HG03039 (cell line): ENCODE measurements at regions not wholly inside any gene's neighbourhood (a gene's known extent, or its start where the extent isn't known, plus 50 kb on each side); places are given as distances from the start of the nearest gene placed in this dataset.

ENCODE experiments used
- ATAC-seq: cut with Tn5 transposase; IDR thresholded peaks from one replicate; pipeline ENCODE4 v1.9.1; 2021; ENCODE audit warnings: mild to moderate bottlenecking, moderate library complexity; ENCODE audit not compliant: unreplicated experiment

DNA sequence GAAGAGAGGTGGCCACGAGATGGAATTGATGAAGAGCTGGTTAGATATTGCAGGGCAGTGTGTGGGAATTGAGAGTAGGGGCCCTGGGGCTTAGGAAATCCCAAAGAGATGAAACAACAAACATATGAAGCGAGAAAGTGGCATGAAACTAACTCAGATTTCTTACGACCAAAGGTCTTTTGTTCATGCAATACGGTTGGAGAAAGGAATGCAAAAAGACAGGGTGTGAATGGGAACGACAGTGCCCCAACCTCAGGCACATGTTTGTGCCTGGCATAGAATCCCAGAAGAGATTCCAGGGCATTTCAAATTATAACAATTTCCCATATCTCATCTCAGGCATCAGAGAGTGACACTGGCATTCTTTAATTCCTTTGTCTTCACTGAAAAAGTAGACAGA is 199.2 kb downstream of the ACTL7B start:
- no peak for ATAC-seq

DNA sequence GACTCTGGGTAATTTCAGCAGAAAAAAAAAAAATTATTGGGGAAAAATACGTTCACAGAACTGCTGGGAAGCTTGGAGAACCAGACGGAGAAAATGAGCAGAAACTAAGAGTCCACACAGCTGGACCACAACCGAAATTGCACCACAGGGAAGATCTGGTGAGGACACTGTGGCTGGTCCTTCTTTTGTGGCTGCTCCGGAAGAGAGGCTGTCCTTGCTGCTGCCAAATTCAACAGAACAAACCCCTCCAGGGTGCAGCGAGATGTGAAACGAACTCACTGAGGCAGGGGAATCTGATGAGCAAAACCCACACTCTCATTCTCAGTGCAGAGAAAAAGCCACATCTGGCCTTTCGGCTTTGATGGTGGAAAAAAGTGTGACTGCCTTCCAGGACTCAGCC is 200.0 kb downstream of the ACTL7B start:
- ATAC-seq: no peak

DNA sequence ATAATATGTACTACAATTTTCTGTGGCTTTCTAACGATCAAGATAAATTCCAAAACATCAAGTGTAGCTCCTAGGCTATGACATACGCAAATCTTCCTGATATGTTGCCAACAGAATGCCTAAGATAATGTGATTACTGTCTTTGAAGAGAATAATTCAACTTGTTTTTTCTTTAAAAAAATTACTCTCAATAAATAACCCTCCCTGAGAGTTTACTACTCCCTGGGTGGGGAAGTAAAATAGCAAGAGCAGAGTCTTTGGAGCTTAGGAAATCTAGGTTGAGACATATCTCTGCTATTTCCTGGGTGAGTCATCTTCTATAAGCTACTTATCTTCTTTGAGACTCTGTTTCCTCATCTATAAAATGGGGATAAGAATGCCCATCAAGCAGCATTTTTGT is 201.2 kb downstream of the ACTL7B start:
- no peak for ATAC-seq

DNA sequence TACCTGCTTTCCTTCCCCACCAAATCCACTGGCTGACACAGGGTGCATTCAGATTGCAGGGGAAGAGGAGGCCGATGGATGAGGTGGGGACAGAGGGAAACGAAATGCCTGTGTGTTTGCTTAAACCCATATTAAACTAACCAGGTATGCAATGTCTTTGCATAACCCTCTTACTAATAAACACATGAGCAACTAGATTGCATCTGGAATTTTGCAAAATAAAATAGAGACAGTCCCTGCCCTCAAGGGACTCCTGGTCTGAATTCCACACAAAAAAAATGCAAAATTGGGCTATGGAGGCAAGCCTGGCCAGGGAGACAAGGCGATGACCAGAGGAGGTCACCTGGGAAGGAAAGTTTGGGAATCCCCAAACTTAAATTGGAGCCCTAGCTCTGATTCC is 202.9 kb downstream of the ACTL7B start:
- ATAC-seq: no peak

DNA sequence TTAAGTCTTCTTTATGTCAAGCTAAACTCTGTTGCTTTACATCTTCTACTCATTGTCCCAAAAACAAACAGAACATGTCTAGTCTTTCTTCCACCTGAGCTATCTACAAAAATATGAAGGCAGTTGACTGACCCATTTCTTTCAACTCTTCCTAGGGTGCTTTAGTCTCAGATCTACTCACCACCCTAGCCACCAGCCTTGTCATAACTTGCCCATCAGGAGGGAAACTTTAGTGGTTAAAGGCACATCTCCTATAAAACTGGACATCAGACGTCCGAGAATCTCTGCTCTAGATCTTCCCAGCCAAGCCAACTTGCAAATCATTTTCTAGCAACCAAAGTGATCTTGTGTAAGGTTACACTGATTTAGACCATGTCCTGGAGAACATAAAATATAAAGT is 205.0 kb downstream of the ACTL7B start:
- ATAC-seq: no peak

GRCh38 chr9:108645520-108645919 is 210.3 kb downstream of the ACTL7B start:
- no peak for ATAC-seq

DNA sequence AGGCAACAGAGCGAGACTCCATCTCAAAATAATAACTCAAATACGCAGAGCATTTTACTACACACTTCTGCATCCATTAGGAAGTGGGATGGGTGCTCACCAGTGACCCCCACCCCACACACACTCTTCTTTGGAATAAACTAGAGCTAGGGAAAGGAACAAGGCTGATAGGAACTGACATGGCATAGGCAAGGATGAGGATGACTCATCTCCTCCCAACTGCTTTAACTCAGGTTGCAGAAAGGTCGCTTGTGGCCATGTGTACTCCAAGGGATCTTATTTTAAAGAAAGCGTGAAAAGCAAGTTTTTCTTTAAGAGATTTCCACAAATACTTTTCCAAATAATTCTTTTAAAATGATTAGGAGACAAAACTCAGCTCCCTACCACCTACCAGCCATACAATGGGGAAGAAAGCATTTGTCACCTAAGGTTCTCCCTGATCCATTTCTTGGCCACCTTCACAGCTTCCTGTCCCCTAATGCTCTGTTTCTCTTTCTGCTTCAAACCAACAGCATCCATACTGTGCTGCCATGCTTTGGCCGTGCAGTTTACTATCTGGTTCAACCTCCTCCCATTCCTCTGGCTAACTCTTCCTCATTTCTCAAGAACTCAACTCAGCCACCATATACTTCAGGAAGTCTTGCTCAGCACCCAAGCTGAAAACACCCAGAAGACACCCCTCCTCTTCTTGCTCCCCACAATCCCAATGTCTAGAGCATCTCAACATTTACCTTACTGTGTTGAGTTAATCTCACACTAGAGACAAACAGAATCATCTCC is 211.9 kb downstream of the ACTL7B start:
- no peak for ATAC-seq

DNA sequence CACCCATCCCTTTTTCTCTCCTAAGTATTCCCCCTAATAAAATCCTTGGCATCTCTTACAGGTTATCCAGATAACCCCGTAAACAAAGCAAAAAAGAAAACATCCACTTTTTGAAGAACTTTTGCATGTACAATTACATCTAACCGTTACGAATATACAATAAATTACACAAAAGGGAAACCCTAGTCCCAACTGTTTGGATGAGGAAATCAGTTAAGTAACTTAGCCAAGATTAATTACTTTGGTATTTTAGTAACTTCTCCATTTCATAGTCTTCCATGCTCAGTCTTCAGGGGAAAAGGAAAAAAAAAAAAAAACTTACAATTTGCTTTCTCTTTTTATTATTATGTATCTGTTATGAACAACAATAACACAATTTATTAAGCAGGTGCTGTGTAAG is 212.9 kb downstream of the ACTL7B start:
- no peak for ATAC-seq

DNA sequence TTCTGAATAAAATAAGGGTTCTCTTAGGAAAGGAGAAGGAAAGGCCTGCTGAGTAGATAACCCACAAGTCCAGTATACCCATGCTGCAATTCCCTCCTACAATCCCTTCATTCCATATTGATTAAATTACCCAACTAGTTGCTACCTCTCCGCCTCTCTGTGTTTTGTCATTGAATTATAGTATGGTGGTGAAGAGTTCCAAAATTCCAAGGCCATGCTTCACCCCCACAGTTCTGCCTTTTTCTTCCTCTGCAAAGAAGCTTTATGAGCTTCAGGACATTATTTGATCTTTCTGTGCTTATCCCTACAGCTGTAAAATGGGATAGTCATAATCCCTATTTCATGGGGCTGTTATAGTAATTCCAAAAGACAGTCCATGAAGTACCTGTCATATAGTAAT is 215.6 kb downstream of the ACTL7B start:
- ATAC-seq: no peak

- ATAC-seq: no peak
Observed at GRCh38 chr9:108639696-108640095, 216.1 kb downstream of the ACTL7B start.

GRCh38 chr9:108639091-108639490 is 216.7 kb downstream of the ACTL7B start:
- no peak for ATAC-seq

DNA sequence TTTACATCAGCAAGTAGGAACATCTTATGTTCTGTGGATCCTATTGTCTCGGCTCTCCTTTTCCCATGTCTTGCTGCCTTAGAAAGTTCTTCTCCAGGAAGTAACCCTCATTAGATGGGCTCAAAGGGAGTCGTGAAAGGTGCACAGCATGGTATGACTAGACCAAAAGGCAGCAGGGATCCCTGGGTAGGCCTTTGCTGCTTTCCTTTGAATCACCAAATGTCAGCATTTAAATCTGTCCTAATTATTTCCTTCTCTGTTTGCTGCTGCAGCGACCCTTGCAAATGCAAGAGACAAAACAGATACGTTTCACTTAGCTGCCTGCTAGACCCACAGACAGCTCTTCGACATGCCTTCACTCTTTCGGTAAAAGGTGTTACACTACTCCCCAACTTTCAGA is 218.4 kb downstream of the ACTL7B start:
- ATAC-seq: no peak

- no peak for ATAC-seq
Observed at GRCh38 chr9:108636013-108636412, 219.8 kb downstream of the ACTL7B start.

DNA sequence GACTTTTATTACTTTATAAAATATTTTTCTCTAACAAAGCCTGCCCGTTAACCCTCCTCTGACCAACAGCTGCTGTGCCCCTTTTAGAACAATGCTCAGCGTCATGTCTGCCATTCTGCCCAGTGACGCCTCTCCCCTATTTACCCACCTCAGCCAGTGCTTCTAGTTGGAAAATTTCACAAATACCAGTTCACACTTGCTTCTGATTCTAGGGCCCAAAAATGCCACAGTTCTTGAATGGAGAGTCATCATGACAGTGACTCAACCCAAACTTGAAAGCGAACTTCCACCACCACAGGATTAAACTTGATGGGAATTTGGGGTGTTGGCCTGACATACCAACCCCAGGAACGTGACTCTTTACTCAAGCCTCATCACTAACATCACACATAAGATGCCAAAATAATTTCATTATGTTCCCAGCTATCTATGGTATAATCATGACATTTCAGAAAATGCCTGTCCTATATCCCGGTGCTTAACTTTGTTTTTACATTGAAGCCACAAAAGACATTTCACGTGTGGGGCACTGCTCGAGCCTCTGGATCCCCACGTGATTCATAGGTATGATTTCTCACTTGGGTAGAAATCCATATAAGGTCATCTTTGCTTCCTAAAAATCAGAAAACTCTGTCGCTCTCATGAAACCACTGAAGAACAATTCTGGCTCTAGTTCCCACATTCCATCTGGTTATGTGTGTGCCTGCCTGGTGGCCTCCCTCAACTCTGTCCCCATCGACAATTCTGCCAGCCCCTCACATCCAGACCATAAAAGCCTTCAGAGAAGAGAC is 220.9 kb downstream of the ACTL7B start:
- no peak for ATAC-seq

DNA sequence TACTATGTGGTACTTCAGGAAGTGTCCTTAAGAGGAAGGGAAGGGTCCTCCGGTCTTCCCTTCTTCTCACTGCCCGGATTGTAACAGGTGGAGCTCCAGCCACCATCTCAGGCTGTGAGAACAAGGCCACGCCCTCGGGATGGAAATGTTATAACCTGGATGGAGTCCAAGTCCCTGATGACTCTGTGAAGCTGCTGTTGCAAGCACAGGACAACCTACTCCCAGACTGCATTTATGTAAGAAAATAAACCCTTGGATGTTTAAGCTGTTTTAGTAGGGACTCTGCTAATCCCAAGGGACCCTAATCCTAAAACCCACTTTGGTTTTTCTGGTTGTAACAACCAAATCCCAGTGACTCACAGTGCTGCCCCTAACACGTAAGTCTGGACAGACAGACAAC is 221.6 kb downstream of the ACTL7B start:
- ATAC-seq: no peak

DNA sequence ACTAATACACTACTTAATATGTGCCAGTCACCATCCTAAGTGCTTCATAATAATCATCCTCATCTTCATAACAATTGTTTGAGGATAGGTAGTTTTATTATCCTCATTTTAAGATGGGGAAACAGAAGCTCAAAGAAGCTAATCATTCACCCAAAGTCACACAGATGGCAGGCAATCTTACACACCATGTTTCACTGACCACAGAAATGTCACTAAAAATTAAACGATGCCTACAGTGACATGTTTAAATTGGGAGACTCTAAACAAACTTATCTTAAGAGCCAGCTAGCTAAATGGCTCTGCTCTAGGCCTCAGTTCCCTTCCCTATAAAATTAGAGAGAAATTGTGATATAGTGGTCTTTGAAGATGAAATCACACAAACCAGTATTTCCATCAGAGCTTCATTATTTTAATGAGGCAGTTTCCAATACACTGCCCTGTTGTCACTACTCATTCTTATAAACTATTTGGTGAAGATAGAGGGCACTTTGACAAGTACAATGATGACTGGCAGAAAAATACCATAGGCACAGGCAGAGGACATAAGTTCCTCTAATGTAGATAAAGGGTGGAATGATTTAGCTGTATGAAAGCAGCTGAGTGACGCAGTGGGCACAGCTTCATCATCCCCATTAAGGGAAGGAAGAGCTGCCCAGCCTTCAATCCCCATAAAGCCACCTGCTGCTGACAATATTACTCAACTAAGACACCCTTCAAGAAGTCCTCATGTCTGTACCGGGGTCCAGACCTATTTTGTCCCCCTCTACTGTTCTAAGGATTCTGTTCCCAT is 224.1 kb downstream of the ACTL7B start:
- ATAC-seq: no peak

DNA sequence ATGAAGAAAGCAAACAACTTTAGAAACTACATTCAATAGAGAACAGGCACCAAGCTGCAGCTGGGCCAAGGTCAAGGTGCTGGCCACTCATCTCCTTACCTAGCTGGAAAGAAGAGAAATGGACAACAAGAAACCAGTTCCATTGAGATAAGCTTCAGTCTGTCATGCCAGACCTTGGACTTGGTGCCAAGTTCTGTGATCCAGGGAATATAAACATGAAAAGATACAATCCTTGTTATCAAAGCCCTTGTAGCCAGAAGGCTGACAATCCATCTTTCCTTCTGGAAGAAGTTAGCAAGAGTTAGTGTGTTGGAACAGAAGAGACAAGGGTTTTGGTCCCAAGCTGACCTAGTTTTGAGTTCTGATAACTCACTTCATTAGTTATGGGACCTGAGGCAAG is 227.5 kb downstream of the ACTL7B start:
- ATAC-seq: no peak

- no peak for ATAC-seq
Observed at GRCh38 chr9:108626743-108627142, 229.0 kb downstream of the ACTL7B start.

DNA sequence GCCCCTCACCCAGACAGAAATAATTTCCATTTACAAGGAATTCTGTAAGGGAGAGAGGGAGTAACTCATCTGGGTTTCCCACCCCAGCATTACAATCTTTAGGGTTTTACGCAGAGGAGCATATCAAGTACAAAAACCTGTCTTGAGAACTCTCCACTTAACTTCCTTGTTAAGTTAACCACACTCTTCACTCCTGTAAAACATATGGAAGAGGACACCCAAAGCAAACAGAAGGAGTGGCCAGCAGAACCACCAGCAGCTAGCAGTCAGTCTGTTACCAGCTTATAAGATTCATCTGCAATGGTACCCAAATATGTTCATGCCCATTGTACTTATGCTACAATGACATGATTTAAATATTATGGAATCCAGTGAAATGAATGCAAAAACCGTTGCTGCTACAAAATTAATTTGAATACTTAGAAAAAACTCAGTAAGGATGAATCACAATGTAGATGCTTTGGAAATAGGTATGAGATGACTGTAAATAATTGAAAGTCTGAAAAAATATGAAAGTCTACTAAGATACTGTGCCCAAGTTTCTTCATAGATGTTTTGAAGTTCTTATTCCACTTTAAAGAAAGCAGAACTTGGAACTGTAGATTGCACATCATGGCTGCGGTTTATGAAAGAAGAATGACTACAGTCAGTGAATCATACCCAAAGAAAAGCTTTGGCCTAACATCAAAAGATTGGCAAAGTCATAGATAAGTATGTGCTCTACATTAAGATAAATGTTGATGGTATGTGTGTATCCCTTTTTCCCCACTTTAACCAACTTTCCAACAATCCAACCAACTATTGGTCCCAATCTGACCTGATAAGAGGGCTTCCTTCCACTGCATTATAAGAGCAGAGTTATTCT is 233.6 kb downstream of the ACTL7B start:
- no peak for ATAC-seq

DNA sequence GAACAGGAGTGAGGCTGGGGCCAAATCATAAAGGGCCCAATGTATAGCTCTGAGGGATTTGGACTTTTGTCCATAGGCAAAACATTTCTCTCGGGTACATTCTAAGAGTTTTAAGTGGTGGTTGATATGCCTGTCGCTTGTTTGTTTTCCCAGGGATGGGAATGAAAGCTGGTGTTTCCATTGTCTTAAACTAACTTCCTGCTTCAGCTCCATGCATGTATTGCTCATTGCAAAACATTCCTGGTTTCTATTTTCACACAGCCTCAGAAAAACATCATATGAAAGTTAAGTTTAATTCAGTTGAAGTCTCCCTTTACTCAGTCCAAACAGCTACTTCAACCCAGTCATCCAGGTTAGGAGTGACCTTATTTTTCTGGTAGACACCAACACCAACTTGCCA is 235.0 kb downstream of the ACTL7B start:
- no peak for ATAC-seq
